Activated CD4-positive, CD25-positive, alpha-beta regulatory T cell treated with anti-CD3 and anti-CD28 coated beads, Interleukin-2, amount 50 U/mL, for 72 hours (primary cell): ENCODE measurements at regions not wholly inside any gene's neighbourhood (a gene's known extent, or its start where the extent isn't known, plus 50 kb on each side); places are given as distances from the start of the nearest gene placed in this dataset.
"Not testable (repeated sequence)": the region's sequence is repeated elsewhere in the genome, so short reads cannot be mapped to it uniquely, and the experiment has no call there.

ENCODE experiments used
- DNase-seq: peaks from one replicate; pipeline ENCODE4 v3.0.0; 2021

- no peak for DNase-seq
These were observed 111.6 kb upstream of the ESRRB start for GRCh38 chr14:76264384-76264783.

- peak; percentile 34 for DNase-seq
These were observed 108.5 kb upstream of the ESRRB start for GRCh38 chr14:76267322-76268046.

- no peak for DNase-seq
These were observed 107.9 kb upstream of the ESRRB start for GRCh38 chr14:76268047-76268431.

- DNase-seq, result no peak
These were observed 107.2 kb upstream of the ESRRB start for GRCh38 chr14:76268700-76269099.

- no peak for DNase-seq
These were observed 104.7 kb upstream of the ESRRB start for GRCh38 chr14:76271041-76271755.

- DNase-seq, result no peak
These were observed 103.6 kb upstream of the ESRRB start for GRCh38 chr14:76272349-76272748.

- no peak for DNase-seq
These were observed 103.2 kb upstream of the ESRRB start for GRCh38 chr14:76272774-76273173.

- DNase-seq, result no peak
These were observed 102.6 kb upstream of the ESRRB start for GRCh38 chr14:76273346-76273745.

GRCh38 chr14:76274324-76274723, 101.6 kb upstream of the ESRRB start:
- DNase-seq, result no peak

GRCh38 chr14:76277586-76278130, 98.3 kb upstream of the ESRRB start:
- DNase-seq, result no peak

GRCh38 chr14:76280221-76280620, 95.7 kb upstream of the ESRRB start:
- no peak for DNase-seq

GRCh38 chr14:76282581-76282980, 93.4 kb upstream of the ESRRB start:
- DNase-seq, result no peak

GRCh38 chr14:76287063-76287462, 88.9 kb upstream of the ESRRB start:
- DNase-seq, result no peak

GRCh38 chr14:76289276-76289675, 86.7 kb upstream of the ESRRB start:
- no peak for DNase-seq

GRCh38 chr14:76292561-76292960, 83.4 kb upstream of the ESRRB start:
- DNase-seq, result no peak

GRCh38 chr14:76293221-76293620, 82.7 kb upstream of the ESRRB start:
- DNase-seq, result no peak

GRCh38 chr14:76293923-76294322, 82.0 kb upstream of the ESRRB start:
- no peak for DNase-seq

GRCh38 chr14:76294876-76295275, 81.1 kb upstream of the ESRRB start:
- DNase-seq, result no peak

GRCh38 chr14:76298896-76299295, 77.0 kb upstream of the ESRRB start:
- DNase-seq, result no peak

GRCh38 chr14:76303188-76303587, 72.7 kb upstream of the ESRRB start:
- not testable (repeated sequence) for DNase-seq

GRCh38 chr14:76304536-76305267, 71.2 kb upstream of the ESRRB start:
- DNase-seq, result no peak

- DNase-seq, result no peak
These were observed 70.6 kb upstream of the ESRRB start for GRCh38 chr14:76305268-76305826.

GRCh38 chr14:76306131-76306530, 69.8 kb upstream of the ESRRB start:
- no peak for DNase-seq
